Right lobe of liver (tissue), 4 donors: ENCODE measurements at regions not wholly inside any gene's neighbourhood (a gene's known extent, or its start where the extent isn't known, plus 50 kb on each side); places are given as distances from the start of the nearest gene placed in this dataset.

ENCODE experiments used
- POLR2A ChIP-seq: fragments of 450-650 bp; IDR thresholded peaks from one replicate; pipeline ENCODE4 v1.6.1; 2017; ENCODE audit warnings: antibody characterized with exemption, mild to moderate bottlenecking
- TF ChIP-seq, protein P1 (sequence below), 4 donors: fragments of 200-600 bp in 3 of 4; fragments of 450-650 bp in 1 of 4; IDR thresholded peaks; one replicate each; pipeline versions ENCODE4 v1.5.1 to v1.8.0; 2016 to 2022; ENCODE audit warnings: antibody characterized with exemption in 4 of 4, mild to moderate bottlenecking in 2 of 4
- donor health status: DM: no; HTN: no; CAD: no.
- donor health status: DM: no; HTN: no; CAD: no.
- donor health status: DM: no; HTN: yes; CAD: no.

DNA sequence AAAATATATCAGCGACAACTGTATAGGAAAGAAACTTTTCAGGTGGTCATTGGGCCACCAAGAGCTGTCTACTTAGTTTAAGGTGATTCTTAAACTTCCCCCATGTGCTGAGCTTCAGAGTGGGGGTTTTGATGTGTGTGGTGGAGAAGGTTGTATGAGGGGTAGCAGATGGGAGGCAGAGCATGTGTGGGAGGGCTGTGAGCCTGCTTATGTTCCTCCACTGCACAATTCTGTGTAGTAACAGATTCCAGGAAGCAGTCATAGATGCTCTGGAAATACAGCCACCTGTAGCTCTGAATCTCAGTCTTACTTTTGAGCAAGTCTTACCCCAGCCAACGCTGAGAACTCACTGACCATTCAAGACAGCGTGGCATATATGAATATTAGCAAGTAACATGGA, 95.3 kb upstream of the SPATA13 start:
- TF ChIP-seq POLR2A: no peak
- TF ChIP-seq, protein P1, sequence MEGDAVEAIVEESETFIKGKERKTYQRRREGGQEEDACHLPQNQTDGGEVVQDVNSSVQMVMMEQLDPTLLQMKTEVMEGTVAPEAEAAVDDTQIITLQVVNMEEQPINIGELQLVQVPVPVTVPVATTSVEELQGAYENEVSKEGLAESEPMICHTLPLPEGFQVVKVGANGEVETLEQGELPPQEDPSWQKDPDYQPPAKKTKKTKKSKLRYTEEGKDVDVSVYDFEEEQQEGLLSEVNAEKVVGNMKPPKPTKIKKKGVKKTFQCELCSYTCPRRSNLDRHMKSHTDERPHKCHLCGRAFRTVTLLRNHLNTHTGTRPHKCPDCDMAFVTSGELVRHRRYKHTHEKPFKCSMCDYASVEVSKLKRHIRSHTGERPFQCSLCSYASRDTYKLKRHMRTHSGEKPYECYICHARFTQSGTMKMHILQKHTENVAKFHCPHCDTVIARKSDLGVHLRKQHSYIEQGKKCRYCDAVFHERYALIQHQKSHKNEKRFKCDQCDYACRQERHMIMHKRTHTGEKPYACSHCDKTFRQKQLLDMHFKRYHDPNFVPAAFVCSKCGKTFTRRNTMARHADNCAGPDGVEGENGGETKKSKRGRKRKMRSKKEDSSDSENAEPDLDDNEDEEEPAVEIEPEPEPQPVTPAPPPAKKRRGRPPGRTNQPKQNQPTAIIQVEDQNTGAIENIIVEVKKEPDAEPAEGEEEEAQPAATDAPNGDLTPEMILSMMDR (IDR thresholded peaks at IDR 0.05): no peak
